Peyer's patch (tissue), 4 donors: ENCODE measurements at regions not wholly inside any gene's neighbourhood (a gene's known extent, or its start where the extent isn't known, plus 50 kb on each side); places are given as distances from the start of the nearest gene placed in this dataset.

ENCODE experiments used
- CTCF ChIP-seq, 6 experiments: fragments of 450-650 bp in 4 of 6; fragments of 200-600 bp in 2 of 6; sonication (generic) in 1 of 6; IDR thresholded peaks; one replicate each; pipeline ENCODE4 v1.5.1; 2017 to 2019; ENCODE audit warnings: antibody characterized with exemption in 6 of 6, mild to moderate bottlenecking in 3 of 6, moderate library complexity in 1 of 6
- POLR2A ChIP-seq, 2 donors: fragments of 450-650 bp; IDR thresholded peaks; one replicate each; pipeline ENCODE4 v1.5.1; 2017; ENCODE audit warnings: antibody characterized with exemption in 2 of 2, mild to moderate bottlenecking in 2 of 2, moderate library complexity in 2 of 2

- TF ChIP-seq CTCF (IDR thresholded peaks at IDR 0.05) (no peak), POLR2A (IDR thresholded peaks at IDR 0.05) (no peak)
Measured at GRCh38 chr9:117919538-117919937, 215.3 kb downstream of the TLR4 start.
